Activated T-cell treated with anti-CD3 and anti-CD28 coated beads, Interleukin-2, amount 50 U/mL, for 1 hour (primary cell): ENCODE measurements at regions not wholly inside any gene's neighbourhood (a gene's known extent, or its start where the extent isn't known, plus 50 kb on each side); places are given as distances from the start of the nearest gene placed in this dataset.

Experiments used
- DNase-seq: peaks from one replicate; pipeline ENCODE4 v3.0.0-alpha.2; 2020

DNA sequence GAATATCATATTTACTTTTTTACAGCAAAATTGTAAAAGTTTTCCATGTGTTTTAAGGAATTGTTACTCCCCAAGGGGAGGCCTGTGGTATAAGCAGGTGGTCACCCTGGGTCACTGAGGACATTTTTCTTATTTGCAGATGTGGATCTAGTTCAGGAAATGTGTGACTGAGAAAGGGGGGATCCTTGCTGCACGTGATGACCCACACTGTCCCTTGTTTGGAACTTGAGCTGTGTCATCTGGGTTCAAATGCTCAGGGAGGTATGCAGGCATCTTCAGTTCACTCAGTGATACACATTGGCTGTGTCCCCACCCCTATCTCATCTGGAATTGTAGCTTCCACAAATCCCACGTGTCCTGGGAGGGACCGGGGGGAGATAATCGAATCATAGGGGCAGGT lies 431.9 kb upstream of the CDH4 start:
- no peak for DNase-seq

DNA sequence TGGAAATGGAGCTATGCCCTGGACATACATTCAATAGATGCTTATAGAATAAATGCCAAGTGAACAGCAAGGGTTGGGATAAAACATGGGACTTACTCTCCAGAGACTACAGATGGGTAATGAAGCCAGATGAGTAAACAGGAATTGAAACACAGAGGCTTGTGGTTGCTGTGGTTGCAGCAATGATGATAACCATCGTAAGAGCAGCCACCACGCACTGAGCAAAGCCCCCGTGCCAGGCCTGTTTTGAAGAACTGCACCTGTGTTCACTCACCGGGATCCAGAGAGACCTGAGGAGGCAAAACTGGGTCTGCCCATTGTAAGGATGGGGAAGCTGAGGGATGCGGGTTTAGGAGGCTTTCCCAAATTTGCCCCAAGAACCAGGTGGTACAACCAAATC lies 431.1 kb upstream of the CDH4 start:
- DNase-seq: no peak

DNA sequence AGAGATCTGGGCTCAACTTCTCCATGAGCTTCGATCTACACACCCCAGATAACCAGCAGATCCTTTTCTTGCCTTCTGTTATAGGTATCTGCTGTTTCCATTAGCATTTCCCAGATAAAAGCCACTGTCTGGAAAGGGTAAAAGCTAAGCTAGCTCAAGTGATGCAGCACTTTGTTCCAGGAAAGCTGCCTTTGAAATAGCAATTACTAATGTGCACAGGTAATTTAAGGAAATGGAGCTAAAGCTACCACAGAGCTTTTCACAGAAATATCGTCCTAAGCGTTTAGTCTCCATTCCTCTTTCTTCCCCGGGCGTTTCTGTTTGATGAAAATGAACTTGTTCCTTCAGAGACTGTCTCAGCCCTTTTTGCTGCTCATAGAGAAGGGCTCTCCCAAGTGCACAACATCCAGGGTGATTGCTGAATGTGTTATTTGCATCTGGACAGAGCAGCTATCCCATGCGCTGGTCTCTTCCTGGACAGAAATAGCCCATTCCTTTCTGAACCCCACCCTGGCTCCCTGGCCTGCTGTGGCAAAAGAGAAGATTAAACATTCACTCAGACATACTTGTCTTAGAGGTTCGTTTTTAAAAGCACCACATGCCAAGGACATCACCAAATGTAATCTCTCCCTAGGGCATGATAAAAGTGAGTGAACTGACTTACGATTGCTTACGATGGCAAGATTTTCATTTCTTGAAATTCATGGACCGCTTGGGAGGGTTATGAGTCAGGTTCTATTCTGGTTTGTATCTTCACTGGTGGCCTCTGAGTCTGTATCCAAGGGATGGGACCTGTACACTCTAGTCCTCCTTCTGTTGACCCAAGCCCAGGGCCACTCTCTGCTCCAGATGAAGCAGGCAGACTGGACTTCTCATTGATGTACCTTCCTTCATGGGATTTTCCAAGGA lies 429.1 kb upstream of the CDH4 start:
- no peak for DNase-seq

DNA sequence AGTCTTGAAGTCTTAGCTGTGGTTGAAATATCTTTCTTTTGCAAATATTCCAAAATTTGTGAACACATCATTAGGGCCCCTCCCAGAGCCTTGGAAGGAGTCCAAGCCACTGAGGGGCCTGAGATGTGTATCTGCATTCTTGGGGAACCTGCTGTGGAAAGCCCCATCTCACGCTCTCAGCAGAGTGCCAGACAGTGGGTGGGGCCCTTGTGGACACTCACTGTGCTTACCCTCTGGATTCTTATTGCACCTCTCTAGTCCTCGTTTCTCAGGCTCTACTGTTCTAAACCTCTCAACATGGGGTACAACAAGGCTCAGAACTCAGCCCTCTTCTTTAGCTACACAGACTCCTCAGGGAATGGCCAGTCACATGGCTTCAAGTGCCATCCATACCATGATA lies 416.2 kb upstream of the CDH4 start:
- DNase-seq: no peak

DNA sequence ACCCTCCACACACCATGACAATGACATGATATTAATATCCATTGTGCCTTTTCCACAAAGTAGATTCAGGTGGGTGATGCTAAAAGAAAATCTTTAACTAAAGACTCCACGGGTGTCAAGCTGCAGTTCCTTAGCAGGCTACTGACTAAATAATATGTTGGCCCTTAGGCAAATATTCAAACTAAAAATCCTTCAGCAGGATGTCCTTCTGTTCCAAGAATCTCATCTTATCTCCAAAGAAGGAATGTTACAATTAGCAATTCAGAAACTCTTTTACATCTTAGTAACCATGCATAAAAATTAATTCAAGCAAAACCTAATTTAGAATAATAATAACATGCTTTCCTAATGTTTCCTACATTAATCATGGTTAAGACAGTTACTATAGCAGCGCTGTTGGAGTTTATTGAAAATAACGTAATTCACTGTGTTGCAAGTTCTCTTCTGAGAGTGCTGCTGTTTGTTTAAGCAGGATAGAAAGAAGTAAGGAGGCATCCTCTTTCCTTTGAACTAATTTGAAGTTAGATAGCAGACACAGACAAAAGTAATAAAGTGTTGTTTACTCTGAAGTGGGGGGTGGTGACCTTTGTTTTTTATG lies 414.8 kb upstream of the CDH4 start:
- DNase-seq: no peak

DNA sequence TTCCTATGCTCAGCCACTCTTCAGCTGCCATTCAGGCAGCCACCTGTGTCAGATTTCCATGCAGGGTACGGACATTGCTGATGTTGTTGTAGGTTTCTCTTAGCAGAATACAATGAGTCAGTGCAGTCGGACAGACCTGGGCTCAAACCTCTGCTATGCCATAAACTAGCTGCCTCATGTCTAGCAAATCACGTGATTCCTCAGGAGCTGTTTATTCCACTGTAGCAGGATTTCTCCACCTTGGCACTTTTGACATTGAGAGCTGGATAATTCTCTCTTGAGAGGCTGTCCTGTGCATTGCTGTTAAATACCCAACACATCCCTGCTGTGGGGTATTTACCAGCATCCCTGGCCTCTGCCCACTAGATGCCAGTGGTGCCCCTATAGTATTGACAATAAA lies 413.8 kb upstream of the CDH4 start:
- DNase-seq: no peak

DNA sequence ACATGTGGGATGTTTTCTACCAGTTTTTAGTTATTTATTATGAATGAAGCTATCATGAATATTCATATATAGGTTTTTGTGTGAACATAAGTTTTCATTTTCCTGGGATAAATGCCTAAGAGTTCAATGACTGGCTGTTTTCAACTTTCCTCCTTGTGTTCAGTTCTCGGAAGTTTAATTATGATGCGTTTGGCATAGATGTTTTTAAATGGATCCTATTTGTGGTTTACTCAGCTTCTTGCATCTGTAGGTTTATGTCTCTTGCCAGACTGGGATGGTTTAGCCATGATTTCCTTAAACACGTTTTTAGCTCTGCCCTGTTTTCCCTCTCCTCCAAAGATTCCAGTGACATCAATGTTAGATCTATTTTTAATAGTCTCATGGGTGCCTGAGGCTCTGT lies 411.1 kb upstream of the CDH4 start:
- no peak for DNase-seq

DNA sequence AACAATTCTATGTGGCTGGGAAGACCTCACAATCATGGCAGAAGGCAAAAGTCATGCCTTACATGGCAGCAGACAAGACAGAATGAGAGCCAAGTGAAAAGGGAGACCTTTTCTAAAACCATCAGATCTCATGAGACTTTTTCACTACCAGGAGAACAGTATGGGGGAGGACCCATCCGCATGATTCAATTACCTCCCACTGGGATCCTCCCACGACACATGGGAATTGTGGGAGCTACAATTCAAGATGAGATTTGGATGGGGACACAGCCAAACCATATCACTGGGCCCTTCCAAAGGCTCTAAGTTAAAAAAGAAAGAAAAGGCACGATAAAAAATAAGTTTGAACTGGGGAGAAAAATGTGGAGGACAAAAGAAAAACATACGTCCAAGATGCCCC lies 406.9 kb upstream of the CDH4 start:
- no peak for DNase-seq

DNA sequence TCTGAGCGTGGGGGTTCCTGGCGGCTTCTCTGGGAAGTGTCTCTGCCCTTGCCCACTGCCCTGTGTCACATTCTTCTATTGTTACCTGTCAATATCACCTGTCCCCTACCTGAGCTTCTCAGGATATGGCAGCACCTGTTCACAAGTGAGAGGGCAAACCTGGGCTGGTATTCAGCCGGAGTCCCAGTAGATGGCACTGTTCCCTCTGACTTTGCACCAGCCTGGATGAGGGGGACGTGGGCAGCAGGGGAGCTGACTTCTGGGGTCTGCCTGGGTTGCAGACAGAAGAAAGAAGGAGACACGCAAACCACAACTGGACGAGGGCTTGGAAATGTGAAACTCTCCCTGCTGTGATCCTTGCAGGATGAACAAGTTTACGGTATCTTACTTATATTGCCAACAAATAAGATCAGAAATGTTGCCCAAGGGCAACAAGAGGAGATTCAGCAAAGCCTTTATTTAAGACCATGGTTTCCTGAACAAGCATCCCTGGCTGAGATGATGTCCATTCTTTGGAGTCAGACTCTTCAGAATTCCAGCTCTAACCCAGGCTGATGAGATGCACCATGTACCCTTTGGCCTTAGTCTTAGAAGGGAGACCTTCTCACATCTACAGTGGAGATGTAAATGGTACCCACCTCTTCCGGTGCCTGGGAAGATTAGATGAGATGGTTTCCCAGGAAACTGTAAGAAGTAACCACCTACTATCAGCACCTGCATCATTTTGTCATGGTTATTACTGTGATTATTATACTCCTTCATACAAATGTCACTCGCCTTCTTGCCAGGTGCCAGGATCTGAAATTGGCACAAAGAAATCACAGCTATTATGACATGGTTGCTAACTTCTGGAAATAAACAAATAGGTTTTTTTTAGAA lies 400.0 kb upstream of the CDH4 start:
- no peak for DNase-seq

DNA sequence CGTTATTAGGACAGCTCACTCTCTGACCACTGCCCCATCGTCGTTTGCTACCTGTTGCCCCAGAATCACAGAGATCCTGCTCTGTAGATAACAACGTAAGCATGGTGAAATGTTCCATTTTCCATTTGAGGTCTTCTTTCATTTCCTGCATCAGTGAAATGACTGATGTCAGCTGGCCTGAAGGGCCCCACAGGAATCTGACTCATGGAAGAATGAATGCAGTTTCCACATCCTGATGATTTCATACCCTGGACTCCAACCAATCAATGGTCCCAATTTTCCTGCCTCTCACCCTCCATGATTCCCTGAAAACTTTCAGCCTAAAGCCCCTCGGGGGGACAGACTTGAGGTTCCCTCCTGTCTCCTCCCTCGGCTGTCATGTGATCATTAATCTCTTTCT lies 394.4 kb upstream of the CDH4 start:
- DNase-seq: no peak

DNA sequence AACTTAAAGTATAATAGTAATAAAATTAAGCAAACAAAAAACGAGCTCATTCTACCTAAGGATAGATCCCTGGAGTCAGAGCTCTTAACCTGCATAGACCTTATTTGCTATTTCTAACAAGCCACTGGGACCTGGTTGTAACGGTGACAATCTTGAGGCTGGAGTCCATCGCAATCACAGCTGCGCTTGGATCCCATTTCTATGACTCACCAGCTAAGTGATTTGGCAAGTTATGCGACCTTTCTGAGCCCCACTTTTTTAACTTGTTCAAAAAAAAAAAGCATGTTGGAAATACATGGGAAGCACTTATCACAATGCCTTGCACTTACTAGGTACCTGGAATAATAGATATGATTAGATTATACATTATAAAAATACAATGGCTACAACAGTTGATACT lies 389.5 kb upstream of the CDH4 start:
- DNase-seq: no peak

DNA sequence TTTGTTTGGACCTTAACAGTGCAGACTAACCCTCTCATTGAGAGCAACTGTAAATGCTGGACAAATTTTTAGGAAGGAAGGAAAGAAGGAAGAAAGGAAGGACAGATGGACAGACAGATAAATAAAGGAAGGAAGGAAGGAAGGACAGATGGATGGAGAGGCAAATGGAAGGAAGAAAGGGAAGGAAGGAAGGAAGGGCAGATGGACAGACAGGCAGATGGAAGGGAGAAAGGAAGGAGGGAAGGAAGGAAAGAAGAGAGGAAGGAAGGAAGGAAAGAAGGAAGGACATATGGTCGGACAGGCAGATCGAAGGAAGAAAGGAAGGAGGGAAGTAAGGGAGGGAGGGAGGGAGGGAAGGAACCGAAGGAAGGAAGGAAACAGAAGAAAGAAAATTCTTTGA lies 388.5 kb upstream of the CDH4 start:
- no peak for DNase-seq

DNA sequence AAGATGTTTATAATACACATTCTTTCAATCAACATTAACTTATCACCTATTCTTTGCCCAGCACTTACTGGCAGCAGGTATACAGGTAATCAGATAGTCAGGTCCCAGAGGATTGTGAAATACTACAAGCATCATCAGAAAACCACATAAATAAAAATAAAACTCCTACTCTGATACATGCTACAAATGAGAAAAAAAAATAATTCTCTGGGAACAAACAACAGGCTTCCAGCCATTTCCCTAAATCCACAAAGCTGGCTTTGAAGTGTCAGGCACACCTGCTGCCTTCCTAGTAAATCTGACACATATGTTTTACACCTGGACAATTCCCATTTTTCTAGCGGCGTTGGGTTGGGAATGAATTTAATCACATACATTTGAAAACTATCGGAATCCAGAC lies 384.5 kb upstream of the CDH4 start:
- no peak for DNase-seq

DNA sequence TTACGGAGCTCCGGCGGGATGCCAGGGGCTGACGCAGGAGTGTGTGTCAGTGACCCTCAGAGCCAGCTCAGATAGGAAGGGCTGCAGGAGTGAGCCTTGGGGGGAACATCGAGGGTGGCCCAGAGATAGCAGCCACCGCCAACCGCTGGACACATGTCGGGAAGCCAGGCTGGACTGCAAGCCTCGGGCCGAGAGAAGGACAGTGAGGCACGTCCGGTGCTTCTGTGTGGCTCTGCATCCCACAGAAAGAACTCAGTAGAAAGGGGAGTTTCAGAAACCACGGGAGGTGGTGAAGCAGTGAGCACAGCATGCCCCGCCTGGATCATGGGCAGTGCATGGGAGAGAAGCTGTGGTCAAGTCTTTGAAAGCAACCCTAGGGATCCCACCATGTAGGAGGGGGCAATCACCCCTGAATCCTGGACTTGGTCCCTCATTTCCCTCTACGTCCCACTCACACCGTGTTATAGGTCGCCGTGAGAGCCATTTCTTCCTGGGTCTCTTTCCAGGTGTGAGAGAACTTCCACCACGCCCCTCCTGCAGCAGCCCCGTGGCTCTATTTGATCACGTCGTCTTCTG lies 383.7 kb upstream of the CDH4 start:
- DNase-seq: no peak

DNA sequence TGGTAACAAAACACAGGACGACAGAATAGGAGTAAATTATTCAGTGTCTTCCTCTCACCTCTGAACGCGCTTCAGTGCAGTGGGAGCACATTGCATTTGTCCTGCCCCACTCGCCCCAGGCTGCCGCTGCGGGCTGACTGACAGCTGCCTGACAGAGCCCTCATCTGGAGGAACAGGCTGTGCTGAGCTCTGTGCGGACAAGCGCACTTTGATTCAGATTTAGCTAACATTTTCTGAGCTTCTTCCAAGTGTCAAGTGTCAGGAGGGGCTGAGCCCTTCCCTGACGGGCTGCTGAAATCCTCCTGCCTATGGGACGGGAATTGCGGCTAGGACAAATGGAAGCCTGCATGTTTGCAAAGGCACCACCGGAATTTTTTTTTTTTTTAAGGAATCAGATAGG lies 383.0 kb upstream of the CDH4 start:
- DNase-seq: no peak

DNA sequence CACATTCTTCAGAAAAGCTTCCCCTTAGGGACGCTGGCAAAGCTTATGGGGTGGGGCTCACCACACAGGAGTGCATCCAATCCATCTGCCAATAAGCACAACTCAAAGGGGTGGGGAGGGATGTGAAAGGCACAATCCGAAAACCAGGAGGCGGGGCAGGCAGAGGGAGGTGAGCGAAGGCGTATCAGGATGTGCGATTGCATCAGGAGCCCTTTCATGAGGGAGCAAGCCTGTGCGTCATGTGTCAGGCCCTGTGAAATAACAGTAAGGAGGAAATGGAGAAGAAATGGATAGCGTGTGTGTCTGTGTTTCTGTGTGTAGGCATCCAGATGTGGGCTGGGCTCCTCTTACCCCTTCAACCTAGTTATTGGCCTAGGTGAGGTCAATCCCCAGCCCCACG lies 382.4 kb upstream of the CDH4 start:
- no peak for DNase-seq

DNA sequence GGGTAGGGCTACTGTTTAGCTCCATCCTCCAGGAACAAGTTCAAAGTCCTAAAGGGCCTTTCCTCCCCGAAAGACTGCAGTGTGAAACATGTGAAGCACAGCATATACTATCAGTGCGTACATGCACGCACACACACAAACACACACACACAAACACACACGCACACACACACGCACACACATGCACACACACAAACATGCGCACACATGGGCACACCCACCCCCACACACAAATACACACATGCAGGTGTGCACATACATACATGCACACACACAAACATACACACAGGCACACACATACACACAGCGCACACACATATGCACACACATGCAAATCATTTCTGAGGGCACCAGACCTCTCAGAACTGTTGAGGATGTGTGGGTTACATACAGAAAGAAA lies 382.0 kb upstream of the CDH4 start:
- DNase-seq: no peak

DNA sequence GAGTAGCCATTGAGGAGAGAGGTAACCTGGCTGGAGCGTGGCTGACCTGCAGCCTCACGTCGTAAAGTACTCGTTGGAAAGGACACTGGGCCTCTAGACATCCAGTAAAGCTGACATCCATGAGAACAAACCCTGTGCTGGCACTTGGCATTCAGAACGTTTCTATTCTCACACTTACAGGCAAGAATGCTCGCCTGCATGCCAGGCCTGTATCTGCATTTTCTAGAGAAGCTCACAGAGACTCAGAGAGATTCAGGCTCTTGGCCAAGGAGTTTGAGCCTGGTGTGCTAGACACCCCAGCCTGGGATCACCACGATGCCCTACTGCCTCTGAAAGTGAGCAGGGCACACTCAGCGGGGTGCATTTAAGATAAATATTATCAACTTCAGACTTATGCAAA lies 379.8 kb upstream of the CDH4 start:
- DNase-seq: no peak

DNA sequence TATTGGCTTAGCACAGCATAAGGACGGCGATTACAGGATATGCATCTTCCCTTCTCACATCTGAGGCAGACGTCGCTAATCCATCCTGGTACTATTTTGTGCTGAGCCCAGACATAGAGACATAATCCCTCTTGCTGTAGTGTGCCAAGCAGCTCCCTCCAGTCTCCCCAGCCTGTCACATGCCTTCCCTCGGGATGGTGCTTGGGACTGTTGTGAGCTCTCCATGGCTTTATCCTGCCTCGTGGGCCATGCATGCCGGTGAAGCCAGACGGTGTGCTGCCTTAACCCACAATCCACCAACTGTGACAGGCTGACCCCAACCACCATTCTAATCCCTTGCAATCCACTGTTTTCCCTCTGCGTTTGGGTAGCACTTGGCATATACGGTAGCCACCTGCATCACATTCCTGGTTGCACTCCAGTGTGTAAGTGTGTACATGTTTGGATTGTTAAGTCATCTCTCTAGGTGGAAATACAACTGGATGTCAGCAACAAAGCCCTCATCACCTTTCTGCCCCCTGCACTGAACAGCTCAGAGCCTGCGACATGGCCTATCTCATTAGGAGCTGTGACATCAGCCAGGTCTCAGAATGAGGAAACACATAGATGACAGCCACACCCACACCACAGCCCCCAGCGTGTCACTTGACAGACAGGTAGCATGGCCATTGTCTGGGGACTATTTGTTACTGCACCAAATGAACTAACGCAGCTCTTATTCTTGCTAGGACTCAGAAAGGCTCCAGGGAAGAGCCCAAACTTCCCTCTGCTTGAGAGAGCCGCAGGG lies 374.8 kb upstream of the CDH4 start:
- DNase-seq: no peak

DNA sequence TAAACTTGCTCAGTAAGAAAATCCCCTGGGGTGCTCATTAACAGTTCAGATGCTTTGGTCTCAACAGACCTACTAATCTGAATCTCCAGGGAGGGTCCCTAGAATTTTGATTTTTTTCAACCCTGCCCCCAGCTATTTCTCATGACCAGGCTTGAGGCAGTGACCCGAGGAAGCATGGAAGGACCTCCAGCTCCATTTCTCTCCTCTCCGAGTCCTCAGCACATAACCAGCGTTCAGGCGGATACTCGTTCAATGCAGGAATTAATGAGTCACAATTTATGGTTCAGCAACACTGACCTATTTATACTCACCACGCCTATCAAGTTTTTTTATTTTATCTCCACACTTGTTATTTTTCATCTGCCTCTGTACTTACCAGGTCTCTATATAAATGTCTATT lies 369.2 kb upstream of the CDH4 start:
- DNase-seq: no peak

DNA sequence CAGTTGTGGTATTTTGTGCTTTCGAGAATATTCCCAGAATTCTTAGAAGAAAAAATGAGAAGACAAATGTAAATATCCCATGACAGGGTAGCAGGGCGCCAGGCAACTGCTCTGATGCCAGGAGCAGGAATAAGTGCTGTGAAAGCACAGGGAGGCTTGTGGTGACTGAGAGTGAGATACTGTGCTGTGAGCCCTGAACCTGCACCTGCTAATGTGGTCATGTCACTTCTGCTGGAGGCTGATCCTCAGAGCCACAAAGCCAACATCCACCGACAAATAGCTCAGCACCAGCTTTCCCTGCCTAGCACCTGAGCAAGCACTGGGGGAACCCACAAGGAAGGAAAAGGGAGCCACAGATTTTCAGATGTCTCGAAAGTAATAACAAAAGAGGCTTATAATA lies 368.6 kb upstream of the CDH4 start:
- no peak for DNase-seq

DNA sequence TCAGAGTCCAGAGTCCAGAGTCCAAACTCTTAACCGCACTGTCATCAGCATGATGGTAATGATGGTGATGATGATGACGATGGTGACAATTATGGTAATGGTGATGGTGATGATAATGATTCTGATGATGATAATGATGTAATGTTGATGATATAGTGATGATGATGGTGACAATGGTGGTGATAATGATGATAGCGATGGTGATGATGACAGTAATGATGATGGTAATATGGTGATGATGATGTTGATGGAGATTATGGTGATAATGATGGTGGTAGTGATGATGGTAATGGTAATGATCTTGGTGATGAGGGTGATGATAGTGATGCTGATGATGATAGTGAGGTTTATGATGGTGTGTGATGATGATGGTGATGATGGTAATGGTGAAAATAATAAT lies 367.8 kb upstream of the CDH4 start:
- DNase-seq: no peak

DNA sequence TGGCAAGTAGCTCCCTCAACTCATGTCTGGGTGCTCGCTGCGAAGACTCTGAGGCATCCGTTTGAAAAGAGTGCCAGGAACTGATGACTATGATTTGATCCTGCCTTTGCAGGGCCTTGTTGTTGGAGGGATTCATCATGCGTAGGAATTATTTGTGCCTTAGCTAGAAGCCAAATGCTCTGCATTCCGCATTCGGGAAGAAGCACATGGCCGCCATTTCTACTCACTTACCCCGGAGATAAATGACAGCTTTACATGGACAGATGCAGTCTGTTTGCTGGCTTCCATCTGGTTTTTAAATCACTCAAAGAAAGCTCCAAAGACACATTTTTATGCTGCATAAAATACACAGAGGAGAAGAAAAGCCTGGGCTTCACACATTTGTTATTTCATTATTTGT lies 363.3 kb upstream of the CDH4 start:
- DNase-seq: no peak
